Heart right ventricle (tissue), 16 donors: ENCODE measurements at regions not wholly inside any gene's neighbourhood (a gene's known extent, or its start where the extent isn't known, plus 50 kb on each side); places are given as distances from the start of the nearest gene placed in this dataset.

Experiments
- ATAC-seq, 8 donors: fragments of 200-7000 bp; cut with Tn5 transposase; one replicate each; pipeline ENCODE4 v1.9.1; 2020; ENCODE audit warnings: mild to moderate bottlenecking in 8 of 8, moderate library complexity in 8 of 8, moderate number of reproducible peaks in 1 of 8
- DNase-seq, 2 donors: peaks; one replicate each; pipeline ENCODE4 v3.0.0-alpha.2; 2020
- H3K27ac ChIP-seq, 10 donors: fragments of 200-600 bp; sonication (generic) in 2 of 10; one replicate each; pipeline versions ENCODE4 v1.5.0 to v1.8.0; 2020 to 2022; ENCODE audit warnings: mild to moderate bottlenecking in 3 of 10
- H3K27me3 ChIP-seq, 7 donors: fragments of 200-600 bp; one replicate each; pipeline ENCODE4 v1.8.0; 2021 to 2022; ENCODE audit warnings: mild to moderate bottlenecking in 2 of 7
- H3K36me3 ChIP-seq, 9 donors: fragments of 200-600 bp; sonication (generic) in 1 of 9; one replicate each; pipeline versions ENCODE4 v1.5.0 to v1.8.0; 2020 to 2022; ENCODE audit warnings: mild to moderate bottlenecking in 2 of 9
- H3K4me1 ChIP-seq, 9 donors: fragments of 200-600 bp; sonication (generic) in 1 of 9; one replicate each; pipeline versions ENCODE4 v1.5.0 to v1.8.0; 2020 to 2022; ENCODE audit warnings: mild to moderate bottlenecking in 4 of 9
- H3K4me3 ChIP-seq, 10 donors: fragments of 200-600 bp; sonication (generic) in 2 of 10; one replicate each; pipeline versions ENCODE4 v1.5.0 to v1.8.0; 2020 to 2022; ENCODE audit warnings: mild to moderate bottlenecking in 7 of 10, moderate library complexity in 2 of 10
- H3K9me3 ChIP-seq, 11 donors: fragments of 200-600 bp in 10 of 11; sonication (generic) in 2 of 11; one replicate each; pipeline versions ENCODE4 v1.5.0 to v1.8.0; 2013 to 2022; ENCODE audit warnings: mild to moderate bottlenecking in 2 of 11, control low read depth in 1 of 11, moderate library complexity in 1 of 11
- CTCF ChIP-seq, 9 donors: fragments of 200-600 bp; sonication (generic) in 2 of 9; IDR thresholded peaks; one replicate each; pipeline versions ENCODE4 v1.5.0 to v1.8.0; 2021 to 2022; ENCODE audit warnings: antibody characterized with exemption in 9 of 9, mild to moderate bottlenecking in 5 of 9, moderate library complexity in 1 of 9
- WGBS, 2 donors: extraction: QIAGEN DNeasy Blood & Tissue Kit; methylation state at CpG; one replicate each; pipeline ENCODE4 v1.1.7; 2013; ENCODE audit warnings: inconsistent platforms in 1 of 2; 5-methylcytosine and 5-hydroxymethylcytosine counted together
- intact Hi-C, 10 donors: fragments of 100-400 bp; cut with DNase I; formaldehyde crosslinking; loops; one replicate each; pipeline versions ENCODE4 v1.11.1 to v1.14.2; 2022
- donor health status: Arrhythmogenic right ventricular cardiomyopathy.
- donor health status: ischemic (EF 13 %, LVEDD 7.1; RV severe dilation, severe dysfunction).
- donor health status: healthy with polysubstance abuse.
- donor health status: DM: no; HTN: yes; CAD: no.
- donor health status: DM: no; HTN: no; CAD: no.
- donor health status: ischemic (EF 25% LVEDD 6.9; RV normal size, moderate dysfunction).
- donor health status: ischemic (EF 25% LVEDD 5.7; RV mildly dilated, moderate dysfunction).
- donor health status: healthy.
- donor health status: DM: yes; HTN: yes; CAD: no.
- donor health status: Ischemic cardiomyopathy.
- donor health status: ischemic (EF 35%, LVEDD 5.7; RV mildly dilated, moderate dysfunction).
- donor health status: nonischemic (EF 11% LVEDD 7.7; RV severe dilation, severe dysfunction).
- donor health status: DM: yes; HTN: yes; CAD: no.
- donor health status: PGD.
- donor health status: ischemic (EF 29% LVEDD 5.4; RV normal size, mild dysfunction).
- donor health status: nonischemic (EF 23%, LVEDD 6.1; RV moderate dilation, normal function).

GRCh38 chr13:54368387-54368786, 1339.8 kb downstream of the OLFM4 start:
- Histone ChIP-seq H3K9me3 (peaks cover 0 to 30% (median 0%) of the 10 kb centered on the region in 11 donors), H3K4me3 (no peak overlapping the region), H3K36me3 (no peaks in the 10 kb centered on the region), H3K4me1 (no peaks in the 10 kb centered on the region), H3K27me3 (no peaks in the 10 kb centered on the region), H3K27ac (no peak overlapping the region)
- ATAC-seq, result no peak
- no peak for TF ChIP-seq CTCF (IDR thresholded peaks at IDR 0.05)
- DNase-seq, result no peak
- intact Hi-C loops, result no loop called here

- no peak for TF ChIP-seq CTCF (IDR thresholded peaks at IDR 0.05)
- no peak for DNase-seq
- Histone ChIP-seq H3K9me3 (peaks cover 0 to 27% (median 0%) of the 10 kb centered on the region in 11 donors), H3K27me3 (no peaks in the 10 kb centered on the region), H3K4me1 (no peaks in the 10 kb centered on the region), H3K27ac (no peak overlapping the region), H3K36me3 (no peaks in the 10 kb centered on the region), H3K4me3 (no peak overlapping the region)
- ATAC-seq, result no peak
- WGBS, 2 donors, result 0% methylated on average over 1 of the region's 1 CpG
- intact Hi-C loops, result no loop called here
Observed at GRCh38 chr13:54373211-54373610, 1344.6 kb downstream of the OLFM4 start.

DNA sequence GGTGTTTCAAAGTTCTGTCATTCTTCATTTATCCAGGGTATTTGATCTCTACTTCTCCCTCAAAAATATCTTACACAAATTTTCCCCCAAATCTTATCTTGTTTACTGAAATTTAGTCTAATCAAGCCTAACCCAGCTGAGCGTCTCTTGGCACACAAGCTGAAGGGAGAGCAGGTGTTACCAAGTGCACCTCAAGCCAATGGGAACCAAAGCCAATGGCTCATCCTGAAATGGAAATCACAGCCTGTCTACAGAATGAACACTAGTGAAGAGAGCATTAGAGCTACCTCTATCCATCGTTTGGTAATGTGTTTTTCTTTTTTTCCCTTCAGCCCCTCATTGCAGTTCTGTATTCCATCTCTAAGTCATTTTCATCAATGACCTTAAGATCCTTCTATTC, 1350.8 kb downstream of the OLFM4 start:
- Histone ChIP-seq H3K27ac (no peak overlapping the region), H3K36me3 (no peaks in the 10 kb centered on the region), H3K27me3 (no peaks in the 10 kb centered on the region), H3K9me3 (peaks cover 0 to 5% (median 0%) of the 10 kb centered on the region in 11 donors), H3K4me1 (no peaks in the 10 kb centered on the region), H3K4me3 (no peak overlapping the region)
- no peak for TF ChIP-seq CTCF (IDR thresholded peaks at IDR 0.05)
- DNase-seq, result no peak
- ATAC-seq, result no peak
- intact Hi-C loops, result no loop called here
- 75 to 83% methylated on average over 2 of the region's 2 CpGs for WGBS, 2 donors

- 55 to 76% methylated on average over 2 of the region's 2 CpGs for WGBS, 2 donors
- no peak for TF ChIP-seq CTCF (IDR thresholded peaks at IDR 0.05)
- Histone ChIP-seq H3K36me3 (no peaks in the 10 kb centered on the region), H3K4me1 (no peaks in the 10 kb centered on the region), H3K4me3 (no peak overlapping the region), H3K27me3 (no peaks in the 10 kb centered on the region), H3K27ac (no peak overlapping the region), H3K9me3 (no peaks in the 10 kb centered on the region)
- ATAC-seq (no peak), DNase-seq (no peak)
- intact Hi-C loops, result no loop called here
Observed at GRCh38 chr13:54383604-54384003, 1355.0 kb downstream of the OLFM4 start.

GRCh38 chr13:54387625-54388024, 1359.0 kb downstream of the OLFM4 start:
- DNase-seq, result no peak
- Histone ChIP-seq H3K4me3 (no peak overlapping the region), H3K9me3 (no peaks in the 10 kb centered on the region), H3K27ac (no peak overlapping the region), H3K4me1 (no peaks in the 10 kb centered on the region), H3K36me3 (no peaks in the 10 kb centered on the region), H3K27me3 (no peaks in the 10 kb centered on the region)
- TF ChIP-seq CTCF (IDR thresholded peaks at IDR 0.05), result no peak
- intact Hi-C loops, result no loop called here
- ATAC-seq, result no peak
